ENCODE measurements at regions not wholly inside any gene's neighbourhood (a gene's known extent, or its start where the extent isn't known, plus 50 kb on each side); places are given as distances from the start of the nearest gene placed in this dataset.
"Not testable (repeated sequence)": the region's sequence is repeated elsewhere in the genome, so short reads cannot be mapped to it uniquely, and the experiment has no call there.

DNA sequence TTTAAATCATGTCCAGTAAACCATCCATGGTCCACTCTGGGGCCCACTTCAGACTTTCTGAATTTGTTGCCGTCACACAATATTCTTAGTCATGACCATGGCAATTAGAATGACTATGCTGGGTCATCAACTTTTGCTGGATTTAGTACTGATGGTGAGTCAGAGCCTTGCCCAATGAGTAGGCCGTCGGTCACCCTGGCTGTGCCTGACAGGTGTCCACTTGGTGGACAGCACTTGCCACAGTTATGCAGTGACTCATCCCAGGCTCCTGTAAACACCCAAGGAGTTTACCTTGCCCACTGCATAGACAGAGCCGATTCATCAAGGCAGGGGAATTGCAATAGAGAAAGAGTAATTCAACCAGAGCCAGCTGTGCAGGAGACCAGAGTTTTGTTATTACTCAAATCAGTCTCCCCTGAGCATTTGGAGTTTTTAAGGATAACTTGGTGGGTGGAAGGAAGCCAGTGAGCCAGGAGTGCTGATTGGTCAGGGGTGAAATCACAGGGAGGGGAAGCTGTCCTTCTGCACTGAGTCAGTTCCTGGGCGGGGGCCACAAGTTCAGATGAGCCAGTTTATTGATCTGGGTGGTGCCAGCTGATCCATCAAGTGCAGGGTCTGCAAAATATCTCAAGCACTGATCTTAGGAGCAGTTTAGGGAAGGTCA lies 333.8 kb downstream of the PTPRU start:
- DNase-seq (ENCODE audit: low read depth), result peak; percentile 100

GRCh38 chr1:29567257-29567656 lies 330.9 kb downstream of the PTPRU start:
- DNase-seq (ENCODE audit: low read depth), result peak; percentile 33

GRCh38 chr1:29565490-29565889 lies 329.2 kb downstream of the PTPRU start:
- no peak for DNase-seq (ENCODE audit: low read depth)

- DNase-seq (ENCODE audit: low read depth), result no peak
Measured at GRCh38 chr1:29563571-29563970, 327.2 kb downstream of the PTPRU start.

- no peak for DNase-seq (ENCODE audit: low read depth)
Measured at GRCh38 chr1:29563092-29563491, 326.8 kb downstream of the PTPRU start.

DNA sequence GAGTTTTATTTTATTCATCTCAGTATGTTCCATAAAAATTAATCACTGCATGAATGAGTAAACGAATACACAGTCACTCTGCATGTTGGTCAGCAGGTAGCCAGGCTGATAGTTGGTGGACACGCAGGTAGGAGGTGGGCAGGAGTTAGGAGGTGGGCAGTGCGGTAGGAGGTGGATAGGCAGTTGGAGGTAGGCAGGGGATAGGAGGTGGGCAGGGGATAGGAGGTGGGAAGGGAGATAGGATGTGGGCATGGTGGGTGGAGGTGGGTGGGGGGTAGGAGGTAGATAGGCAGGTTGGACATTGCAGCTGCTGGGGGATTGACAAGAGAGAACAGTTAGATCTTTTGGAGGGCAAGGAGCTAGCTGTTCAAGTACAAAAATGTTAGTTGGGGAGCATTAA lies 322.7 kb downstream of the PTPRU start:
- no peak for DNase-seq (ENCODE audit: low read depth)

GRCh38 chr1:29557701-29558600 lies 321.6 kb downstream of the PTPRU start:
- no peak for DNase-seq (ENCODE audit: low read depth)

DNA sequence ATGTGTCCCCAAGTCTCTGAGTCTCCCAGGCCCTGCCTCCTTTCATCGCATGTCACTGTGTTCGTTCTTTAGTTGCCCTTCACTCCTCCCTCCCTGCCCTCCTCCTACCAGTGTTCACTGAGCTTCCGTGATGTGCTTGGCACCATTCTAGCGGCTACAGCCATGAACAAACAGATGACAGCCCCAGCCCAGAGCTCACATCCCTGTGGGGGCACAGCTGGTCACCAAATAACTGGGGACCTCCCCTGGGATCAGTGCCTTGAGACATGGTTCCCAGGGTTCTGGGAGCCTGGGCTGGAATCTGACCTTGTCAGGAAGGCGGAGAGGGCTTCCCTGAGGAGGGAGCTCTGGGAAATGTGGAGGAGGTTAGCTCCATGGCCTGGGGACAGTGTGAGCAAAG lies 320.7 kb downstream of the PTPRU start:
- DNase-seq (ENCODE audit: low read depth), result no peak

DNA sequence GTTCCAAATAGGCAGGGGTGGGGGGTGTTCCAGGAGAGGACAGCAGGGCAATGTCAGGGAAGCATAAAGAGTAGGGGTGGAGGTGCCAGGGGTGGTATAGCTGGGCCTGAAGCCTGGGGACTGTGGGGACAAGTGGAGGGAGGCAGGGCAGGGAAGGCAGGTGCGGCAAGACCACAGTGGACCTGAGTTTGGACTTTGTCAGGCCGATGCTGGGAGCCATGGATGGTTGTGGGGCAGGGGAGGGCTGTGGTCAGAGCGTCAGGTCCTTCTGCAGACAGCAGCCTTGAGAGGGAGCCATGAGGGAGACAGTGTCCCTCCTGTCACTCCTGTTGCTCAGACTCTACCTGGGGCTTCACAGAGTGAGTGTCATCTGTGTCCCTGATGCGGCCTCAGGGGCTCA lies 320.3 kb downstream of the PTPRU start:
- DNase-seq (ENCODE audit: low read depth), result no peak

DNA sequence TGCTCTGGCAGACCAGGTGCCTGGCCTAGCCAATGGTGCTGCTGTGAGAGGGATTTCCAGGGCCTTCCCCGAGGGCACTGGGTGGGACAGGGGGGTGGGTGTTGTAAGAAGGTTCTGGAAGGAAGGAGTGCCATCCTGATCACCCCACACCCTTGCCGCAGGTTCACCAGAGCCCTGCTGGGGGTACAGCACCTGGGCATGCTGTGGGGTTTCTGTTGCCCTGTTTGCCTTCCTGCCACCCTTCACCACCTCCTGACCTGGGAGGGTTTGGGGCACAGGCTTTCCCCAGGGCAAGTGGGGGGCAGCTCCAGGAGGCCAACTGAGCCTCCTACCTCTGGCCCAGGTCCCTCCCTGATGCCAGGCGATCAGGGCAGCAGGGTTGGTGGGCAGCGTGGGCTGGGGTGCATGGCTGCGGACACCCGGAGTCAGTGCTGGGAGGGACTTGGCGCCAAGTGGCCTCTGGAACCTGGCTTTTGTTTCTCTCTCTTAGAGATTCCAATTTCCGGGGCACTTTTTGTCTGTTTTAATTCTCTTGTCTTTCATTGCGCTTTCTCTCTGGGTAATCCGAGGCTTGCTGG lies 318.8 kb downstream of the PTPRU start:
- DNase-seq (ENCODE audit: low read depth), result no peak

- DNase-seq (ENCODE audit: low read depth), result no peak
Measured at GRCh38 chr1:29554208-29554778, 318.0 kb downstream of the PTPRU start.

- DNase-seq (ENCODE audit: low read depth), result no peak
Measured at GRCh38 chr1:29551123-29551936, 315.0 kb downstream of the PTPRU start.

GRCh38 chr1:29550119-29550841 lies 314.0 kb downstream of the PTPRU start:
- DNase-seq (ENCODE audit: low read depth), result peak; percentile 17

GRCh38 chr1:29549728-29550118 lies 313.4 kb downstream of the PTPRU start:
- not testable (repeated sequence) for DNase-seq (ENCODE audit: low read depth)

- no peak for DNase-seq (ENCODE audit: low read depth)
Measured at GRCh38 chr1:29549001-29549400, 312.7 kb downstream of the PTPRU start.

GRCh38 chr1:29548091-29548490 lies 311.8 kb downstream of the PTPRU start:
- DNase-seq (ENCODE audit: low read depth), result no peak

DNA sequence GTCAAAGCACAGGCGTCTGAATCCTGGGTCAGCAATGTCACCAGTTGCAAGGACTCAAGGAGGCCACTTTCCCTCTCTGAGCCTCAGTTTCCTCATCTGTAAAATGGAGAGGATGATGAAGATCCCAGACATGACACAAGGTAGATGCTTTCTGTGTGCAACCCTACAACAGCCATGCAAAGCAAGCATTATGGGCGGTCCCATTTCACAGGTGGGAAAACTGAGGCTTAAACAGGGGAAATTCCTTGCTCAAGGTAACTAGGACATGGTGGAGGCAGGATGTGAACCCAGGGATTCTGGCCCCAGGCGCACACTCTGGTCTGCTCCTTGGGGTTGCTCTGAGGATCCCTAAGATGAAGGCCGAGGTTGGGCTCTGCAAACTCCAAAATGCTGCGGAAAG lies 311.0 kb downstream of the PTPRU start:
- no peak for DNase-seq (ENCODE audit: low read depth)

DNA sequence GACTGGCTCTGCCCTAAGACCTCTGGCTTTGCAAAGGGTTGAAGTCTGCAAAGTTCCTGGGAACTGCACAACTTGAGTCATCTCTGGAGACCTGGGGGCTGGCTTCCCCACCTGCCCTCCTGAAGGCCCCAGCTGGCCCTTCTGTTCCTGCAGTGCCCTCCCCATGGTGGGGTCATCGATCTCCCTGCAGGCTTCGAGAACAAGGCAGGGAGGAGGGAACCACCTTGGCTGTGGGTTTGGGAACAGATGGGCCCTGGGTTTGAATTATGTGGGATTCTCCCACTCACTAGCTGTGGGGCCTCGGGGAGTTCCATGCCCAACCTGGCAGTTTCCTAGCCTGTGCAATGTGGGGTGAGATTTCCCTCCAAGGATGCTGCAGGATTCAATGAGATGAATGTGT lies 310.2 kb downstream of the PTPRU start:
- DNase-seq (ENCODE audit: low read depth), result no peak

DNA sequence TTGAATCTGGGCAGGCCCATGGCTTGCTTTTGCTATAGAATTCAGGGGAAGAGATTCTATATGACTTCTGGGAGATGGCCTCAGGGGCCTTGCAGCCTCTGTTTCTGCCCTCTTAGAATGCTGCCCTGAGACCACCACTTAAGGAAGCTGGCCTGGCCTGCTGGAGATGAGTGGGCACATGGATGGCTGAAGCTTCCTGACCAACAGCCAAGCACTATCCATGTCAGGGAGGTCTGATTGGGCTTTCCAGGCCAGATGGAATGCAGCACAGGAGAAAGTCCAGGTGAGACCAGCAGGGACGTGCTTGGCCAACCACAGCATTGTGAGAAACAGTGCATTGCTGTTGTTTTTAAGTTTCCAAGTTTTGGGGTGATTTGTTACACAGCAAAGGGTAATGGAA lies 308.1 kb downstream of the PTPRU start:
- no peak for DNase-seq (ENCODE audit: low read depth)

DNA sequence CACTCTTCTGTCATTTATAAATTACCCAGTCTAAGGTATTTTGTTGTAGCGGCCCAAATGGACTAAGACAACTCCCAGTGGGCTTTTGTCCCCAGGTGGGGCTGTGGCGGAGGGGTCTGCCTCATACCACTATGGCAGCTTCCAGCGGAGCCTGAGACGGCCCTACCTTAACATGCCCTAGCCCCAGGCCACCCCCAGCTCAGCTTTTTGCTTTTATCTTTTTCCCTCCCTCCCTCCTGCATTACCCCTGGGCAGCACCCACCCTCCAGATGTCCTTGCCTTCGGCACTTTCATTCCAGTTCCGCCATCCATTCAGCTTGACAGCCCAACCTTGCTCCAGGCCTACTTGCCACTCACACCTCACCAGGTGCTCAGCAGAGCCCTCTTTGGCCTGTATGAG lies 307.3 kb downstream of the PTPRU start:
- DNase-seq (ENCODE audit: low read depth), result no peak

- no peak for DNase-seq (ENCODE audit: low read depth)
Measured at GRCh38 chr1:29542548-29542947, 306.2 kb downstream of the PTPRU start.

Data from renal cortical epithelial cell (primary cell).